ENCODE measurements at regions not wholly inside any gene's neighbourhood (a gene's known extent, or its start where the extent isn't known, plus 50 kb on each side); places are given as distances from the start of the nearest gene placed in this dataset.

- TF ChIP-seq CTCF (IDR thresholded peaks at IDR 0.05) (no peak), POLR2AphosphoS5 (IDR thresholded peaks at IDR 0.05; ENCODE audit: insufficient read depth in 1 of 2, low read depth in 1 of 2) (no peak), POLR2A (IDR thresholded peaks at IDR 0.05) (no peak)
Measured at GRCh38 chr22:27104449-27104848, 447.1 kb downstream of the MIAT start.

All from vagina (tissue), 2 donors.